GM23338 (cell line): ENCODE measurements at regions not wholly inside any gene's neighbourhood (a gene's known extent, or its start where the extent isn't known, plus 50 kb on each side); places are given as distances from the start of the nearest gene placed in this dataset.

Experiments used
- EZH2 ChIP-seq: fragments of 200-600 bp; sonication (generic); IDR thresholded peaks from one replicate; pipeline ENCODE4 v1.8.0; 2017; ENCODE audit warnings: antibody characterized with exemption, mild to moderate bottlenecking, low read depth; ENCODE audit not compliant: unreplicated experiment
- EZH2phosphoT487 ChIP-seq: fragments of 200-600 bp; sonication (generic); IDR thresholded peaks from one replicate; pipeline ENCODE4 v1.8.1; 2018; ENCODE audit warnings: antibody characterized with exemption; ENCODE audit not compliant: unreplicated experiment
- TF ChIP-seq, protein P1 (sequence below), 2 experiments: fragments of 200-600 bp in 1 of 2; sonication (generic) in 1 of 2; conservative IDR thresholded peaks; 2 replicates each; pipeline versions ENCODE4 v1.5.1 to v1.6.1; 2016 to 2017; ENCODE audit warnings: antibody characterized with exemption in 2 of 2, low read depth in 2 of 2, mild to moderate bottlenecking in 2 of 2, moderate library complexity in 1 of 2
- TF ChIP-seq, protein P2 (sequence below): IDR thresholded peaks from one replicate; pipeline ENCODE4 v1.6.1; 2018; ENCODE audit warnings: antibody characterized with exemption; ENCODE audit not compliant: unreplicated experiment

DNA sequence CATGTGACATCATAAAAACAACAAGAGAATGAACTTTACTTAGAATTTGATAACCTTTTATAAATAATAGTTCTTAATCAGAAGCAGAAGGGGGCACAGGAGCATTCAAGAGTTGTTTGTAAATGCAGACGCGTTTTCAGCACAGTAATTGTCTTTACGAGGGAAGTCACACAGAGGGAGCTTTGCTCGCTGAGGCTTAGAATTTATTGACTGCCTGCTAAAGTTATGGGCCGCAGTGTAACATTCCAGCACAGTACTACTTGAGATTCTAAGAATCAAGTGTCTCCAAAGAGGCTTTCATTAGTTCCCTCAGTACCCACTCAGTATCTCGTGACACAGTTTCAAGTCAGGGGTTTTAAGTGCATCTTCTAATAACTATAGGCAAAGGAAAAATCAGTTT is 288.7 kb downstream of the NR2F2 start:
- TF ChIP-seq, protein P1, sequence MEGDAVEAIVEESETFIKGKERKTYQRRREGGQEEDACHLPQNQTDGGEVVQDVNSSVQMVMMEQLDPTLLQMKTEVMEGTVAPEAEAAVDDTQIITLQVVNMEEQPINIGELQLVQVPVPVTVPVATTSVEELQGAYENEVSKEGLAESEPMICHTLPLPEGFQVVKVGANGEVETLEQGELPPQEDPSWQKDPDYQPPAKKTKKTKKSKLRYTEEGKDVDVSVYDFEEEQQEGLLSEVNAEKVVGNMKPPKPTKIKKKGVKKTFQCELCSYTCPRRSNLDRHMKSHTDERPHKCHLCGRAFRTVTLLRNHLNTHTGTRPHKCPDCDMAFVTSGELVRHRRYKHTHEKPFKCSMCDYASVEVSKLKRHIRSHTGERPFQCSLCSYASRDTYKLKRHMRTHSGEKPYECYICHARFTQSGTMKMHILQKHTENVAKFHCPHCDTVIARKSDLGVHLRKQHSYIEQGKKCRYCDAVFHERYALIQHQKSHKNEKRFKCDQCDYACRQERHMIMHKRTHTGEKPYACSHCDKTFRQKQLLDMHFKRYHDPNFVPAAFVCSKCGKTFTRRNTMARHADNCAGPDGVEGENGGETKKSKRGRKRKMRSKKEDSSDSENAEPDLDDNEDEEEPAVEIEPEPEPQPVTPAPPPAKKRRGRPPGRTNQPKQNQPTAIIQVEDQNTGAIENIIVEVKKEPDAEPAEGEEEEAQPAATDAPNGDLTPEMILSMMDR (conservative IDR thresholded peaks at IDR 0.05; ENCODE audit: low read depth in 2 of 2) = no peak
- TF ChIP-seq, protein P2, sequence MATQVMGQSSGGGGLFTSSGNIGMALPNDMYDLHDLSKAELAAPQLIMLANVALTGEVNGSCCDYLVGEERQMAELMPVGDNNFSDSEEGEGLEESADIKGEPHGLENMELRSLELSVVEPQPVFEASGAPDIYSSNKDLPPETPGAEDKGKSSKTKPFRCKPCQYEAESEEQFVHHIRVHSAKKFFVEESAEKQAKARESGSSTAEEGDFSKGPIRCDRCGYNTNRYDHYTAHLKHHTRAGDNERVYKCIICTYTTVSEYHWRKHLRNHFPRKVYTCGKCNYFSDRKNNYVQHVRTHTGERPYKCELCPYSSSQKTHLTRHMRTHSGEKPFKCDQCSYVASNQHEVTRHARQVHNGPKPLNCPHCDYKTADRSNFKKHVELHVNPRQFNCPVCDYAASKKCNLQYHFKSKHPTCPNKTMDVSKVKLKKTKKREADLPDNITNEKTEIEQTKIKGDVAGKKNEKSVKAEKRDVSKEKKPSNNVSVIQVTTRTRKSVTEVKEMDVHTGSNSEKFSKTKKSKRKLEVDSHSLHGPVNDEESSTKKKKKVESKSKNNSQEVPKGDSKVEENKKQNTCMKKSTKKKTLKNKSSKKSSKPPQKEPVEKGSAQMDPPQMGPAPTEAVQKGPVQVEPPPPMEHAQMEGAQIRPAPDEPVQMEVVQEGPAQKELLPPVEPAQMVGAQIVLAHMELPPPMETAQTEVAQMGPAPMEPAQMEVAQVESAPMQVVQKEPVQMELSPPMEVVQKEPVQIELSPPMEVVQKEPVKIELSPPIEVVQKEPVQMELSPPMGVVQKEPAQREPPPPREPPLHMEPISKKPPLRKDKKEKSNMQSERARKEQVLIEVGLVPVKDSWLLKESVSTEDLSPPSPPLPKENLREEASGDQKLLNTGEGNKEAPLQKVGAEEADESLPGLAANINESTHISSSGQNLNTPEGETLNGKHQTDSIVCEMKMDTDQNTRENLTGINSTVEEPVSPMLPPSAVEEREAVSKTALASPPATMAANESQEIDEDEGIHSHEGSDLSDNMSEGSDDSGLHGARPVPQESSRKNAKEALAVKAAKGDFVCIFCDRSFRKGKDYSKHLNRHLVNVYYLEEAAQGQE = no peak
- TF ChIP-seq EZH2phosphoT487 (no peak), EZH2 (no peak)
